GM10248 (cell line): ENCODE measurements at regions not wholly inside any gene's neighbourhood (a gene's known extent, or its start where the extent isn't known, plus 50 kb on each side); places are given as distances from the start of the nearest gene placed in this dataset.

Experiments used
- CTCF ChIA-PET: fragments of 300-600 bp; sonication (Branson Sonifier 250); formaldehyde crosslinking; extraction: SDS; loops from one replicate; lab custom pipeline; 2021; ENCODE audit warnings: antibody characterized with exemption; lab: Yijun Ruan, JAX
- POLR2A ChIA-PET: fragments of 350-650 bp; sonication (Branson Sonifier 250); formaldehyde crosslinking; extraction: SDS; loops from one replicate; lab custom pipeline; 2020; ENCODE audit warnings: antibody characterized with exemption; lab: Yijun Ruan, JAX
- DNase-seq: peaks from one replicate; pipeline ENCODE4 v3.0.0; 2012; ENCODE audit errors: extremely low spot score
- TF ChIP-seq, protein P1 (sequence below): IDR thresholded peaks from 2 replicates; pipeline ENCODE4 v1.5.1; 2012; ENCODE audit warnings: mild to moderate bottlenecking, low read depth; ENCODE audit errors: extremely low read depth, missing control alignments, control extremely low read depth

DNA sequence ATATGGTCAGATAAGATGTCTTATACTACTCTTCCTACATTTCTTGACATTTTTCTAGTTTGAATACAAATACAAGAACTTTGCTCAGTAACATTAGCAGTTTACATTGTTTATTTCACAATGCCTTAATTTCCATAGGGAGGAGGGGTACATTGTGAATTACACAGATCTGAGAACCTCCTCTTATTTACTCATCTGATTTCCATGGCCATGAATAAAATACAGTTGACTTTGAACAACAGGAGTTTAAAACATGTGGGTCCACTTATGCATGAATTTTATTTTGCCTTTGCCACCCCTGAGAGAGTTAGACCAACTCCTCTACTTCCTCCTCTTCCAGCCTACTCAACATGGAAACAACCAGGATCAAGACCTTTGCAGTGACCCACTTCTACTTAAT is 67.7 kb downstream of the MGST1 start:
- ChIA-PET CTCF (no interaction called here), POLR2A (no interaction called here)
- TF ChIP-seq, protein P1, sequence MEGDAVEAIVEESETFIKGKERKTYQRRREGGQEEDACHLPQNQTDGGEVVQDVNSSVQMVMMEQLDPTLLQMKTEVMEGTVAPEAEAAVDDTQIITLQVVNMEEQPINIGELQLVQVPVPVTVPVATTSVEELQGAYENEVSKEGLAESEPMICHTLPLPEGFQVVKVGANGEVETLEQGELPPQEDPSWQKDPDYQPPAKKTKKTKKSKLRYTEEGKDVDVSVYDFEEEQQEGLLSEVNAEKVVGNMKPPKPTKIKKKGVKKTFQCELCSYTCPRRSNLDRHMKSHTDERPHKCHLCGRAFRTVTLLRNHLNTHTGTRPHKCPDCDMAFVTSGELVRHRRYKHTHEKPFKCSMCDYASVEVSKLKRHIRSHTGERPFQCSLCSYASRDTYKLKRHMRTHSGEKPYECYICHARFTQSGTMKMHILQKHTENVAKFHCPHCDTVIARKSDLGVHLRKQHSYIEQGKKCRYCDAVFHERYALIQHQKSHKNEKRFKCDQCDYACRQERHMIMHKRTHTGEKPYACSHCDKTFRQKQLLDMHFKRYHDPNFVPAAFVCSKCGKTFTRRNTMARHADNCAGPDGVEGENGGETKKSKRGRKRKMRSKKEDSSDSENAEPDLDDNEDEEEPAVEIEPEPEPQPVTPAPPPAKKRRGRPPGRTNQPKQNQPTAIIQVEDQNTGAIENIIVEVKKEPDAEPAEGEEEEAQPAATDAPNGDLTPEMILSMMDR, result no peak
- DNase-seq, result no peak

DNA sequence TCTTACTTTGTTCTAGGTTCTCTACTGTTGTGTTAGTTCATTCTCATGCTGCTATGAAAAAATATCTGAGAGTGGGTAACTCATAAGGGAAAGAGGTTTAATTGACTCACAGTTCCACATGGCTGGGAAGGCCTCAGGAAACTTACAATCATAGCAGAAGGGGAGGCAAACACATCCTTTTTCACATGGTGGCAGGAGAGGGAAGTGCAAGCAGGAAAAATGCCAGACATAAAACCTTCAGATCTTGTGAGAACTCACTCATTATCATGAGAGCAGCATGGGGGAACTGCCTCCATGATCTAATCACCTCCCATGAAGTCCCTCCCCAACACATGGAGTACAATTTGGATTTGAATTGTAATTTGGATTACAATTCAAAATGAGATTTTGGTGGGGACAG is 69.6 kb downstream of the MGST1 start:
- TF ChIP-seq, protein P1, result no peak
- ChIA-PET POLR2A (no interaction called here), CTCF (no interaction called here)
- DNase-seq, result no peak

DNA sequence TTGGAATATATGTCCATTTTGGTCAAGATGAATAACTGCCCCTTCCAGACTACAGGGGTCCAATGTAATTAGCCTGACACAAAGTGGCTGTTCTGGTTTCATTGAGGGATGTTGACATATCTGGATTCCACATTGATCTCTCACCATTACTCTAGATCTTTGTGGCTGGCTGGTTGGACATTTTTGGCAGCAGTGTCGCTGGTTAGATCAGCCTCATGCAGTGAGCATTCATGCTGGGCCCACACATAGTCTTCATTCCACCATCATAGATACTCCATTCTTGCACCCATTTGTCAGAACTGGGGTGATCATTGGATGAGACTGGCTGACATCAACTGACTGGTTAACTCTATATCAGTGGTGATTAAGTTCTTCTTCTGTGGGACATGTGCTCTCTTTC is 74.4 kb downstream of the MGST1 start:
- no peak for DNase-seq
- POLR2A ChIA-PET, result no interaction called here
- TF ChIP-seq, protein P1, result no peak
- CTCF ChIA-PET, result interaction anchor here (1.4 kb wide), 1 partner anchor 11 kb away, joined by 3 read pairs; no protein-coding TSS in a partner anchor

DNA sequence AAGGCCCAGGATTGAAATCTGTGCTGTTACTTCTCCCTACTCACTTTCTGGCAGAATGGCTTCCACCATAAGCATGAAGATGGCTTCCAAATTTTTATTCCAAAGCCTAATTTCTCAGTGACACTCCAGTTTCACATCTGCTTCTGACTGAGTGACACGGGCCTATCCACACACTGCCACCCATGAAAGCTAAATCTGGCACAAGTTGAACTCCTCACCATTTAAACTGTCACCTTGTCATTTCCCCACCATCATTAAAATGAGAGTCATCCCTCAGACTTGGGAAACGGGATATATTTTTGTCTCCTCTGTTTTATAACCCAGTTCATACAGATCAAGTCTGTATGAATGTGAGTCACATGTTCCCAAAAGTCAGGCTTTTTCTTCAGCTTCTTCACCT is 77.1 kb downstream of the MGST1 start:
- POLR2A ChIA-PET, result no interaction called here
- TF ChIP-seq, protein P1, result no peak
- DNase-seq, result no peak
- CTCF ChIA-PET, result no interaction called here

DNA sequence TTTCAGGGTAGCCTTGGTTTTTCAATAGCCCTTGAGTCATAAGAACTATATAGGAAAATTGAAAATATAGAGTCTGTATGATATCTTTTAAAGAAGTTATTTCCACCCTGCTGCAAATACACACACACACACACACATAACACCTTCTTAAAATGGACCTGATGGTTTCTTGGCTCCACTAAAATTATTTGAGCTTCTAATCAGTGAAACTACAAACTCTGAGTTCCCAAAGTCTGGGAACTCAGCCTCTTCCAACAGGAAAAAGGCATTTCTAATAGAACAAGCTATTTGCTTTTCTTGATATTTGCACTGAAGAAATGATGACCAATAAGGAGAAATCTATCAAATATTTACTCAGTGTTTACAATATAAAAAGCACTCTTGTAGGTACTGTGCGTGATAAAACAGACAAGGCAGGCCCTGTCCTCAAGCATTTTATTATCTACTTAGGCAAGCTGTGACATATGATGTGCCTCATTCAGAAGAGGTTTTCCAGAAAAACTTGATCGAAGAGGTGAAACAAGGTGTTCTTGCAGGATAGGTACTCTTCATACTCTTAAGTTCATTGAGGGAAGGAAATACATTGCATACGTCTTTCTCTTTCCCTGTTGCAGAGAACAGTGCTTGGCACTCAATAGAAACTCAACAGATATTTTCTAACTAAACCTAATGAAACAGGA is 88.6 kb downstream of the MGST1 start:
- ChIA-PET CTCF (interaction anchor here (1.4 to 1.7 kb wide), 3 partner anchors 9 to 504 kb away, joined by 3 to 5 read pairs (median 5); no protein-coding TSS in a partner anchor), POLR2A (no interaction called here)
- no peak for DNase-seq
- TF ChIP-seq, protein P1, result no peak

DNA sequence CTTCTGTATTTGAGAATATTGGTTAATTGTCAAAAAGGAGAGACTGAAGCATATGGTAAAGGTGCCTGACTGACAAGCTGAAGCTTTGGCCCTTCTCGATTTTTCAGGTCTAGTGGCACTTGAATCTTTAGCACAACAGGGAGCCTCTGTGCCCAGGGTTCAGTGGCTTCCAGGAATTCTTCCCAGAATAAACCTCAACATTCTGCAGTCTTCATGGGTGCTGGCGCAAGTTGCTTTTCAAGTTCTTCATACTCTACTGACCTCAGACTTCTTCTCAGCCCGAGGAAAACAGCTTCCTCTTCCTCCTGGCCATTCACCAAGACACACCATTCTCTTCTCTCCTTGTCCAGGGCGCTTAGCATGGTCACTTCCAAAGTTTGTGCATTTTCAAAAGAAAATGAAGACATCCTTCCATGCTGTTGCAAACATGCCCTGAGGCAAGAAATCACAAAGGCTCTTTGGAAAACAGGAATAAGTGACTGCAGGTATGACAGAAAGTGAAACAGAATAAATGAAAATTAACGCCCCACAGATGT is 89.9 kb downstream of the MGST1 start:
- no peak for DNase-seq
- ChIA-PET CTCF (interaction anchor here (1.4 to 1.7 kb wide), 2 partner anchors 8 to 11 kb away, joined by 5 read pairs; no protein-coding TSS in a partner anchor), POLR2A (no interaction called here)
- TF ChIP-seq, protein P1, result no peak
